HepG2 (cell line): ENCODE measurements at regions not wholly inside any gene's neighbourhood (a gene's known extent, or its start where the extent isn't known, plus 50 kb on each side); places are given as distances from the start of the nearest gene placed in this dataset.

ENCODE experiments used
- ATAC-seq: fragments of 200-7000 bp; cut with Tn5 transposase; 3 replicates; pipeline ENCODE4 v1.9.1; 2020; ENCODE audit warnings: mild to moderate bottlenecking, moderate library complexity
- BruUV-seq: library from RNA; stranded (reverse); fragments of 400-500 nt; replicated peaks from 2 replicates; lab custom pipeline; 2021; lab: Mats Ljungman, UMichigan
- CTCF ChIA-PET: fragments of 300-600 bp; formaldehyde crosslinking; extraction: SDS; loops from one replicate; lab custom pipeline; 2021; ENCODE audit warnings: low total read pairs, inconsistent platforms, low intra/inter-chr PET ratio; lab: Yijun Ruan, JAX
- POLR2A ChIA-PET: fragments of 350-600 bp; sonication (Branson Sonifier 250); formaldehyde crosslinking; loops from one replicate; lab custom pipeline; 2020; ENCODE audit warnings: antibody characterized with exemption, inconsistent platforms; lab: Yijun Ruan, JAX
- DNase-seq: peaks from one replicate; pipeline ENCODE4 v3.0.0-alpha.2; 2015; ENCODE audit warnings: low spot score
- FAIRE-seq: peaks from 3 replicates; lab custom pipeline; 2011; peaks lifted over from hg19 to GRCh38; lab: Jason Lieb, UNC
- H2AFZ ChIP-seq: one replicate; pipeline ENCODE4 v1.6.1; 2011; ENCODE audit warnings: low read length, inconsistent platforms
- H3K27ac ChIP-seq: fragments of 300-600 bp; 3 replicates; pipeline ENCODE4 v1.8.0; 2011; ENCODE audit warnings: mixed run types, mild to moderate bottlenecking, mixed read lengths, low read length, inconsistent platforms; ENCODE audit not compliant: insufficient read depth; ENCODE audit errors: extremely low read length
- H3K27me3 ChIP-seq, 2 experiments: fragments of 200-600 bp in 1 of 2; 2 replicates in 1 of 2; 3 replicates in 1 of 2; pipeline versions ENCODE4 v1.6.0 to v1.8.0; 2011; ENCODE audit warnings: low read length in 2 of 2, mild to moderate bottlenecking in 2 of 2, moderate library complexity in 2 of 2, inconsistent platforms in 1 of 2; ENCODE audit not compliant: insufficient read depth in 2 of 2, control insufficient read depth in 1 of 2
- H3K36me3 ChIP-seq, 2 experiments: fragments of 200-600 bp in 1 of 2; replicated peaks in 1 of 2; 2 replicates in 1 of 2; 3 replicates in 1 of 2; pipeline versions ENCODE4 v1.5.1 to v1.8.0; 2011; ENCODE audit warnings: low read length in 2 of 2, inconsistent platforms in 1 of 2; ENCODE audit not compliant: insufficient read depth in 2 of 2, control insufficient read depth in 1 of 2
- H3K4me1 ChIP-seq: 2 replicates; pipeline ENCODE4 v1.5.1; 2012; ENCODE audit warnings: low read length, inconsistent platforms; ENCODE audit not compliant: insufficient read depth
- H3K4me2 ChIP-seq: 2 replicates; pipeline ENCODE4 v1.6.0; 2011; ENCODE audit warnings: low read depth, low read length, inconsistent platforms
- H3K4me3 ChIP-seq, 3 experiments: fragments of 200-600 bp in 1 of 3; sonication (generic), shearing (Covaris generic) in 1 of 3; replicated peaks in 1 of 3; 2 replicates each; pipeline ENCODE4 v1.5.1; 2011 to 2016; ENCODE audit warnings: low read length in 3 of 3, inconsistent platforms in 2 of 3, low read depth in 2 of 3, mild to moderate bottlenecking in 2 of 3, control low read depth in 1 of 3, mixed read lengths in 1 of 3; ENCODE audit not compliant: insufficient read depth in 1 of 3
- H3K79me2 ChIP-seq: one replicate; pipeline ENCODE4 v1.6.1; 2011; ENCODE audit warnings: low read length, inconsistent platforms; ENCODE audit not compliant: insufficient read depth
- H3K9ac ChIP-seq: 2 replicates; pipeline ENCODE4 v1.6.0; 2011; ENCODE audit warnings: mild to moderate bottlenecking, low read depth, low read length, inconsistent platforms; ENCODE audit not compliant: insufficient read depth
- H3K9me3 ChIP-seq: 2 replicates; pipeline ENCODE4 v1.5.1; 2012; ENCODE audit warnings: mild to moderate bottlenecking, low read length
- H4K20me1 ChIP-seq: 2 replicates; pipeline ENCODE4 v1.6.0; 2011; ENCODE audit warnings: inconsistent platforms, mild to moderate bottlenecking, low read length, moderate library complexity; ENCODE audit not compliant: insufficient read depth
- GPN1 ChIP-seq: sonication (generic); formaldehyde crosslinking; IDR thresholded peaks from 2 replicates; pipeline ENCODE4 v1.5.1; 2020; ENCODE audit warnings: missing genetic modification reagents, borderline replicate concordance
- HCFC1 ChIP-seq: fragments of 150-350 bp; IDR thresholded peaks from 2 replicates; pipeline ENCODE4 v1.6.1; 2014; ENCODE audit warnings: low read depth, low read length
- NR2F1 ChIP-seq, 2 experiments: fragments of 450-650 bp in 1 of 2; formaldehyde crosslinking in 1 of 2; IDR thresholded peaks; 2 replicates each; pipeline versions ENCODE4 v1.5.0 to v1.6.1; 2016 to 2020; ENCODE audit warnings: mild to moderate bottlenecking in 1 of 2, missing compliant biosample characterization in 1 of 2, missing genetic modification reagents in 1 of 2, moderate library complexity in 1 of 2
- ZNF20 ChIP-seq: sonication (generic); formaldehyde crosslinking; IDR thresholded peaks from 2 replicates; pipeline ENCODE4 v1.4.0; 2020; ENCODE audit warnings: mild to moderate bottlenecking, moderate library complexity, missing genetic modification reagents
- ZNF337 ChIP-seq: sonication (generic); formaldehyde crosslinking; IDR thresholded peaks from 2 replicates; pipeline ENCODE4 v1.5.1; 2020; ENCODE audit warnings: missing genetic modification reagents, low read depth, mild to moderate bottlenecking, borderline replicate concordance
- ZNF790 ChIP-seq: sonication (generic); formaldehyde crosslinking; IDR thresholded peaks from 2 replicates; pipeline ENCODE4 v1.8.0; 2022; ENCODE audit warnings: missing genetic modification reagents, mild to moderate bottlenecking, borderline replicate concordance
- in situ Hi-C: cut with HindIII; loops from 2 replicates; pipeline ENCODE4 v1.10.0; 2017; ENCODE audit warnings: low pct_unique_long_range_greater_than_20kb; ENCODE audit not compliant: extremely low pct_ligation_motif_present
- intact Hi-C: fragments of 100-400 bp; cut with micrococcal nuclease; formaldehyde crosslinking; loops from one replicate; pipeline ENCODE4 v1.10.0; 2022; ENCODE audit not compliant: unreplicated experiment
- TF ChIP-seq, protein P1 (sequence below): sonication (generic); formaldehyde crosslinking; IDR thresholded peaks from 2 replicates; pipeline ENCODE4 v1.9.0; 2021; ENCODE audit warnings: missing genetic modification reagents, borderline replicate concordance
- TF ChIP-seq, protein P2 (sequence below): IDR thresholded peaks from 2 replicates; pipeline ENCODE4 v1.6.1; 2016; ENCODE audit warnings: mild to moderate bottlenecking, missing biosample characterization, missing genetic modification reagents
- TF ChIP-seq, protein P3 (sequence below): sonication (generic); formaldehyde crosslinking; IDR thresholded peaks from 2 replicates; pipeline ENCODE4 v1.4.0; 2020; ENCODE audit warnings: mild to moderate bottlenecking, missing genetic modification reagents

DNA sequence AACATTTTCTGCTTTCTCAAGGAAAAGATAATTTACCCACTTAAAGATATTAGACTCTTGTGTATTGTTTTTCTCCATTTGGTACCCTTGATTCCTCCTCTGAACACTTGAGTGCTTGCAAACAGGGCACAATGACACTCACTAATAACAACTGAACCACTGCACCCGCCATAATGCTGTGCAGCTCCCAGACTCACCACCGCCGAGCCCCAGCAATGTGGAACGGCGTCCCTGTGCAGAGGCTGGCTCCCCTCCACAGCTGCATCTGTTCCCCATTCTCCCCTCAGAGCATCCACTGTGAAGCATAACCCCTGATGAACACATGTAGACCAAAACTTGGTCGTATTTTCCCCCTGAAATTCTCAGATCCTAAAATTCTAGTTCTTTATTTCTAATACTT is 276.2 kb upstream of the PLSCR5 start (continued):
- TF ChIP-seq, protein P1, sequence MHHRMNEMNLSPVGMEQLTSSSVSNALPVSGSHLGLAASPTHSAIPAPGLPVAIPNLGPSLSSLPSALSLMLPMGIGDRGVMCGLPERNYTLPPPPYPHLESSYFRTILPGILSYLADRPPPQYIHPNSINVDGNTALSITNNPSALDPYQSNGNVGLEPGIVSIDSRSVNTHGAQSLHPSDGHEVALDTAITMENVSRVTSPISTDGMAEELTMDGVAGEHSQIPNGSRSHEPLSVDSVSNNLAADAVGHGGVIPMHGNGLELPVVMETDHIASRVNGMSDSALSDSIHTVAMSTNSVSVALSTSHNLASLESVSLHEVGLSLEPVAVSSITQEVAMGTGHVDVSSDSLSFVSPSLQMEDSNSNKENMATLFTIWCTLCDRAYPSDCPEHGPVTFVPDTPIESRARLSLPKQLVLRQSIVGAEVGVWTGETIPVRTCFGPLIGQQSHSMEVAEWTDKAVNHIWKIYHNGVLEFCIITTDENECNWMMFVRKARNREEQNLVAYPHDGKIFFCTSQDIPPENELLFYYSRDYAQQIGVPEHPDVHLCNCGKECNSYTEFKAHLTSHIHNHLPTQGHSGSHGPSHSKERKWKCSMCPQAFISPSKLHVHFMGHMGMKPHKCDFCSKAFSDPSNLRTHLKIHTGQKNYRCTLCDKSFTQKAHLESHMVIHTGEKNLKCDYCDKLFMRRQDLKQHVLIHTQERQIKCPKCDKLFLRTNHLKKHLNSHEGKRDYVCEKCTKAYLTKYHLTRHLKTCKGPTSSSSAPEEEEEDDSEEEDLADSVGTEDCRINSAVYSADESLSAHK = no peak
- TF ChIP-seq, protein P2, sequence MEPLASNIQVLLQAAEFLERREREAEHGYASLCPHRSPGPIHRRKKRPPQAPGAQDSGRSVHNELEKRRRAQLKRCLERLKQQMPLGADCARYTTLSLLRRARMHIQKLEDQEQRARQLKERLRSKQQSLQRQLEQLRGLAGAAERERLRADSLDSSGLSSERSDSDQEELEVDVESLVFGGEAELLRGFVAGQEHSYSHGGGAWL (CRISPR knock-in tag) = no peak
- TF ChIP-seq ZNF20 (CRISPR knock-in tag) = no peak
- TF ChIP-seq, all 625 proteins: peak for 0

GRCh38 chr3:146873748-146874147 is 268.6 kb upstream of the PLSCR5 start:
- DNase-seq (no peak), ATAC-seq (no peak), FAIRE-seq (no peak)
- Histone ChIP-seq H3K27ac (no peak overlapping the region), H3K27me3 (no peaks in the 10 kb centered on the region), H2AFZ (no peak overlapping the region), H3K4me1 (no peaks in the 10 kb centered on the region), H3K36me3 (no peaks in the 10 kb centered on the region), H3K4me2 (no peak overlapping the region), H3K4me3 (no peak overlapping the region), H3K79me2 (no peaks in the 10 kb centered on the region), H4K20me1 (no peaks in the 10 kb centered on the region), H3K9ac (no peak overlapping the region), H3K9me3 (peaks cover 7% of the 10 kb centered on the region; the same call in 1 of the 2 replicates)
- no TSS peak for BruUV-seq
- POLR2A ChIA-PET = no interaction called here
- intact Hi-C loops (no loop called here), in situ Hi-C loops (no loop called here)
- CTCF ChIA-PET = no interaction called here
- TF ChIP-seq NR2F1 (CRISPR knock-in tag; IDR thresholded peaks at IDR 0.05) = no peak
- no peak for TF ChIP-seq ZNF790
- TF ChIP-seq, protein P3, sequence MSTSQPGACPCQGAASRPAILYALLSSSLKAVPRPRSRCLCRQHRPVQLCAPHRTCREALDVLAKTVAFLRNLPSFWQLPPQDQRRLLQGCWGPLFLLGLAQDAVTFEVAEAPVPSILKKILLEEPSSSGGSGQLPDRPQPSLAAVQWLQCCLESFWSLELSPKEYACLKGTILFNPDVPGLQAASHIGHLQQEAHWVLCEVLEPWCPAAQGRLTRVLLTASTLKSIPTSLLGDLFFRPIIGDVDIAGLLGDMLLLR (CRISPR knock-in tag) = no peak
- no peak for TF ChIP-seq HCFC1
- no peak for TF ChIP-seq GPN1 (CRISPR knock-in tag)
- TF ChIP-seq ZNF337 (CRISPR knock-in tag) = peak; percentile 71; the same call in 1 of the 2 replicates
